ENCODE measurements at regions not wholly inside any gene's neighbourhood (a gene's known extent, or its start where the extent isn't known, plus 50 kb on each side); places are given as distances from the start of the nearest gene placed in this dataset.

- TF ChIP-seq CTCF (IDR thresholded peaks at IDR 0.05; ENCODE audit: low read depth, low read length, poor library complexity, severe bottlenecking) (no peak), EZH2phosphoT487 (IDR thresholded peaks at IDR 0.05; ENCODE audit: borderline replicate concordance, low read length) (no peak)
Measured at GRCh38 chr18:8520266-8520665, 89.0 kb upstream of the RAB12 start.

Measured in DOHH2 (cell line).